Panc1 (cell line): ENCODE measurements at regions not wholly inside any gene's neighbourhood (a gene's known extent, or its start where the extent isn't known, plus 50 kb on each side); places are given as distances from the start of the nearest gene placed in this dataset.

Experiments used
- ATAC-seq: fragments of 200-7000 bp; cut with Tn5 transposase; 2 replicates; pipeline ENCODE4 v1.9.1; 2020; ENCODE audit warnings: mild to moderate bottlenecking, moderate library complexity
- BruUV-seq: library from RNA; stranded (reverse); fragments of 400-500 nt; replicated peaks from 2 replicates; lab custom pipeline; 2021; lab: Mats Ljungman, UMichigan
- CTCF ChIA-PET: fragments of 300-600 bp; sonication (Branson Sonifier 250); formaldehyde crosslinking; loops from one replicate; lab custom pipeline; 2022; ENCODE audit warnings: antibody characterized with exemption; lab: Charles Lee
- POLR2A ChIA-PET: fragments of 300-600 bp; sonication (Branson Sonifier 250); formaldehyde crosslinking; loops from one replicate; lab custom pipeline; 2022; ENCODE audit warnings: antibody characterized with exemption; lab: Charles Lee
- DNase-seq: peaks from one replicate; pipeline ENCODE4 v3.0.0-alpha.2; 2010; ENCODE audit warnings: low read depth, low spot score
- H3K27ac ChIP-seq: 2 replicates; pipeline ENCODE4 v1.5.1; 2011; ENCODE audit warnings: mild to moderate bottlenecking, low read length, inconsistent platforms
- H3K27me3 ChIP-seq: fragments of 200-500 bp; sonication (Bioruptor generic); 2 replicates; pipeline ENCODE4 v1.6.0; 2014; ENCODE audit warnings: low read length, inconsistent platforms; ENCODE audit not compliant: control insufficient read depth, insufficient read depth
- H3K36me3 ChIP-seq: fragments of 200-500 bp; sonication (Bioruptor generic); 2 replicates; pipeline ENCODE4 v1.5.1; 2014; ENCODE audit warnings: inconsistent platforms, mild to moderate bottlenecking, low read length, moderate library complexity; ENCODE audit not compliant: control insufficient read depth, insufficient read depth
- H3K4me1 ChIP-seq: 2 replicates; pipeline ENCODE4 v1.5.1; 2011; ENCODE audit warnings: inconsistent platforms, mild to moderate bottlenecking, low read length, moderate library complexity; ENCODE audit not compliant: control insufficient read depth, insufficient read depth
- H3K4me3 ChIP-seq, 2 experiments: 2 replicates each; pipeline ENCODE4 v1.5.1; 2011 to 2012; ENCODE audit warnings: low read depth in 2 of 2, low read length in 2 of 2, mild to moderate bottlenecking in 2 of 2, inconsistent platforms in 1 of 2, moderate library complexity in 1 of 2
- H3K9me3 ChIP-seq: fragments of 200-500 bp; sonication (Bioruptor generic); 2 replicates; pipeline ENCODE4 v1.5.1; 2014; ENCODE audit warnings: low read depth, mild to moderate bottlenecking, inconsistent platforms, low read length, moderate library complexity; ENCODE audit not compliant: control insufficient read depth, insufficient read depth
- CTCF ChIP-seq: fragments of 450-650 bp; IDR thresholded peaks from 2 replicates; pipeline ENCODE4 v1.5.1; 2017; ENCODE audit warnings: mild to moderate bottlenecking
- POLR2AphosphoS5 ChIP-seq: IDR thresholded peaks from 2 replicates; pipeline ENCODE4 v1.6.1; 2012; ENCODE audit warnings: mild to moderate bottlenecking, low read depth, low read length, moderate library complexity
- REST ChIP-seq, 2 experiments: IDR thresholded peaks; 2 replicates each; pipeline ENCODE4 v1.6.1; 2011 to 2012; ENCODE audit warnings: low read depth in 2 of 2, control low read depth in 1 of 2, low read length in 1 of 2, mild to moderate bottlenecking in 1 of 2, moderate library complexity in 1 of 2; ENCODE audit not compliant: insufficient read depth in 1 of 2
- SIN3A ChIP-seq: IDR thresholded peaks from 2 replicates; pipeline ENCODE4 v1.6.1; 2012; ENCODE audit warnings: low read depth, mild to moderate bottlenecking, low read length, moderate library complexity, borderline replicate concordance; ENCODE audit not compliant: insufficient read depth
- TCF7L2 ChIP-seq: IDR thresholded peaks from 2 replicates; pipeline ENCODE4 v1.6.1; 2011; ENCODE audit warnings: mild to moderate bottlenecking, low read depth, low read length, inconsistent platforms
- in situ Hi-C: cut with HindIII; loops from 2 replicates; pipeline ENCODE4 v1.10.0; 2016; ENCODE audit warnings: low sequenced_read_pairs, low pct_unique_long_range_greater_than_20kb
- intact Hi-C: fragments of 100-400 bp; cut with micrococcal nuclease; formaldehyde crosslinking; loops from one replicate; pipeline ENCODE4 v1.10.0; 2022; ENCODE audit not compliant: unreplicated experiment

GRCh38 chr2:63676135-63676534, 87.4 kb downstream of the MDH1 start:
- H3K36me3 ChIP-seq, result no peaks in the 10 kb centered on the region
- no peak for ATAC-seq
- ChIA-PET CTCF (no interaction called here), POLR2A (no interaction called here)
- TF ChIP-seq REST (IDR thresholded peaks at IDR 0.05; ENCODE audit: insufficient read depth in 1 of 2, low read depth in 2 of 2, low read length in 1 of 2) (no peak), TCF7L2 (no peak), SIN3A (no peak), CTCF (no peak), POLR2AphosphoS5 (no peak)
- no peak overlapping the region for H3K27ac ChIP-seq
- H3K27me3 ChIP-seq, result peaks cover 10% of the 10 kb centered on the region
- BruUV-seq, result no TSS peak
- intact Hi-C loops (no loop called here), in situ Hi-C loops (no loop called here)
- no peak overlapping the region for H3K4me3 ChIP-seq
- no peak for DNase-seq
- H3K9me3 ChIP-seq, result no peaks in the 10 kb centered on the region
- H3K4me1 ChIP-seq, result no peaks in the 10 kb centered on the region

GRCh38 chr2:63678085-63678484, 89.3 kb downstream of the MDH1 start:
- in situ Hi-C loops, result no loop called here
- CTCF ChIA-PET, result no interaction called here
- TF ChIP-seq TCF7L2 (no peak), POLR2AphosphoS5 (no peak), CTCF (no peak), REST (IDR thresholded peaks at IDR 0.05; ENCODE audit: insufficient read depth in 1 of 2, low read depth in 2 of 2, low read length in 1 of 2) (no peak), SIN3A (no peak)

More at GRCh38 chr2:63678085-63678484, 89.3 kb downstream of the MDH1 start:
- H3K9me3 ChIP-seq, result no peaks in the 10 kb centered on the region
- intact Hi-C loops, result no loop called here
- H3K4me3 ChIP-seq, result no peak overlapping the region
- no TSS peak for BruUV-seq
- no peaks in the 10 kb centered on the region for H3K36me3 ChIP-seq
- POLR2A ChIA-PET, result no interaction called here
- ATAC-seq (no peak), DNase-seq (no peak)
- peaks cover 8% of the 10 kb centered on the region for H3K27me3 ChIP-seq
- H3K4me1 ChIP-seq, result no peaks in the 10 kb centered on the region
- no peak overlapping the region for H3K27ac ChIP-seq
